Stimulated activated naive CD8-positive, alpha-beta T cell treated with anti-CD3 and anti-CD28 coated beads, Interleukin-15, amount 100 ng/mL, for 72 hours (primary cell): ENCODE measurements at regions not wholly inside any gene's neighbourhood (a gene's known extent, or its start where the extent isn't known, plus 50 kb on each side); places are given as distances from the start of the nearest gene placed in this dataset.

Source experiments
- ATAC-seq: fragments of 150-1000 bp; cut with Tn5 transposase; 2 replicates; pipeline ENCODE4 v1.10.0; 2021; ENCODE audit warnings: mild to moderate bottlenecking, moderate library complexity
- DNase-seq, 2 donors: peaks; one replicate each; pipeline ENCODE4 v3.0.0; 2021 to 2022
- H3K27ac Mint-ChIP-seq, 2 donors: one replicate each; pipeline ENCODE4 v1.8.0; 2022; ENCODE audit warnings: mild to moderate bottlenecking in 2 of 2, mixed read lengths in 2 of 2, moderate library complexity in 2 of 2
- H3K27me3 Mint-ChIP-seq: one replicate; pipeline ENCODE4 v1.8.0; 2022; ENCODE audit warnings: mixed read lengths
- H3K4me1 Mint-ChIP-seq: one replicate; pipeline ENCODE4 v1.8.0; 2022; ENCODE audit warnings: mild to moderate bottlenecking, mixed read lengths
- H3K4me3 Mint-ChIP-seq, 2 donors: one replicate each; pipeline ENCODE4 v1.8.0; 2022; ENCODE audit warnings: mild to moderate bottlenecking in 2 of 2, mixed read lengths in 2 of 2, moderate library complexity in 1 of 2
- H3K9me3 Mint-ChIP-seq, 2 donors: one replicate each; pipeline ENCODE4 v1.8.0; 2022; ENCODE audit warnings: mixed read lengths in 2 of 2

DNA sequence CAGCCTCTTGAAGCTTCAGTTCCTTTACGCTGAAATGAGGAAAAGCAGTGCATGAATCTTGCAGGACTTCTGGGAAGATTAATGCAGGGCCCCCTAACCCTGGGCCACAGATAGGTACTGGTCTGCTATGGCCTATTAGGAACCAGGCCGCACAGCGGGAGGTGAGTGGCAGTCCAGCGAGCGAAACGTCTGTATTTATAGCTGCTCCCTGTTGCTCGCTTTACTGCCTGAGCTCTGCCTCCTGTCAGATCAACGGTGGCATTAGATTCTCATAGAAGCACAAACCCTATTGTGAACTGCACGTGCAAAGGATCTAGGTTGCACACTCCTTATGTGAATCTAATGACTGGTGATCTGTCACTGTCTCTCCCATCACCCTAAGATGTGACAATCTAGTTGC is 130.2 kb downstream of the CHRM3 start:
- no peaks in the 10 kb centered on the region for H3K27me3 Mint-ChIP-seq
- no peak for ATAC-seq
- no peak overlapping the region for H3K4me3 Mint-ChIP-seq
- H3K9me3 Mint-ChIP-seq: peaks cover 0 to 9% of the 10 kb centered on the region in 2 donors
- H3K27ac Mint-ChIP-seq: no peak overlapping the region
- H3K4me1 Mint-ChIP-seq: no peaks in the 10 kb centered on the region
- no peak for DNase-seq

GRCh38 chr1:239526391-239526790 is 140.0 kb downstream of the CHRM3 start:
- Mint-ChIP-seq H3K4me1 (no peaks in the 10 kb centered on the region), H3K27me3 (no peaks in the 10 kb centered on the region), H3K27ac (no peak overlapping the region), H3K9me3 (no peaks in the 10 kb centered on the region), H3K4me3 (no peak overlapping the region)
- DNase-seq (no peak), ATAC-seq (no peak)

- H3K4me3 Mint-ChIP-seq: no peak overlapping the region
- ATAC-seq (no peak), DNase-seq (no peak)
- H3K27ac Mint-ChIP-seq: no peak overlapping the region
- H3K27me3 Mint-ChIP-seq: no peaks in the 10 kb centered on the region
- H3K4me1 Mint-ChIP-seq: no peaks in the 10 kb centered on the region
- H3K9me3 Mint-ChIP-seq: no peaks in the 10 kb centered on the region
Measured at GRCh38 chr1:239527051-239527693, 140.8 kb downstream of the CHRM3 start.

DNA sequence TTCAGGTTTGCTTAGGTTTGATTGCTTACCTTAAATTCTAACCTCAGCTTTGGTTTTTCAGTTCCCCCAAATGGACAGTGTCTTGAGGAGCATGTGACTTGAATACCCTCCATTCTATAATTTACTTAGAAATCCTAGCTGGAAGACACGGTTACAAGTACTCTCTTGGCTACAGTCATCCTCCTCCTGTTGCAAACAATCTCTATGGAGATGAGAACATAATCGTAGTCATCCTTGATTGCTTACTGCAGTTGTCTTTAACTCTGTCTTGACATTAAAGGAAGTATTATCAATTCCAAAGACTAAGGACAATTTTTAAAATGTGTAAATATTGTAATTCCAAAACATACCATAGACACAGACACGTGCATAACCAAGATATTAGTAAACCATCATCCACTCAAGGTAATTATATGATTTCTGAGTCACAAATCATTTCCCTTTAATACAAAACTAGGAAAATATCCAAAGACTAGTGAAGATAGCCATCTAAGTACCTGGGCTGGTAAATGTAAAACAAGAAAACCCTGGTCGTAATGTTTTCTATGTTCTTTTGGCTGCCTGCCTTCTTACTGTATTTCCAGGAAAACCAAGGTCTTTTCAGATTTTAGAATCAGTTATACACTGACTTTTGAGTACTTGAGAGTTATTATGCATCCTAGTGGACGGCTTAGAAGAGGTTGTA is 149.9 kb downstream of the CHRM3 start:
- no peak for ATAC-seq
- Mint-ChIP-seq H3K4me1 (no peaks in the 10 kb centered on the region), H3K4me3 (no peak overlapping the region), H3K27ac (no peak overlapping the region), H3K9me3 (no peaks in the 10 kb centered on the region), H3K27me3 (no peaks in the 10 kb centered on the region)
- DNase-seq: no peak

DNA sequence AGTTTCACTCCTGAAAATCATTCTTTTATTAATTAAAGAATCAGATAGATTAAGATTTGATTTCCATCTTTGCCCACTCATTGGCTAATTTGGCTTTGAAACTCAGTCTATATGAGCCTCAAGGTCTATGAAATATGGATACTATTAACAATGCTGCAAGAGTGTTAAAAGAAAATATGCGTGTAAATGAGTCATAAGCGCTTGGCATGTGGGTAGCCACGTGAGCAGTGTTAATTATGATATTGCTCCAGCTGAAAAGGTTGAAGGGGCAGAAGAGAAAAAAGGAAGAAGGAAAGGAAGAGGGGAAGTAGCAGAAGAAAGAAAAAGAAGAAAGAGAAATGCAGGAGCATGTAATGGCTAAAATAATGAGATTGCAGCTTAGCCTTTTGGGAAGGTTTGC is 151.4 kb downstream of the CHRM3 start:
- no peak for ATAC-seq
- DNase-seq: no peak
- Mint-ChIP-seq H3K4me1 (no peaks in the 10 kb centered on the region), H3K27ac (no peak overlapping the region), H3K4me3 (no peak overlapping the region), H3K9me3 (no peaks in the 10 kb centered on the region), H3K27me3 (no peaks in the 10 kb centered on the region)

DNA sequence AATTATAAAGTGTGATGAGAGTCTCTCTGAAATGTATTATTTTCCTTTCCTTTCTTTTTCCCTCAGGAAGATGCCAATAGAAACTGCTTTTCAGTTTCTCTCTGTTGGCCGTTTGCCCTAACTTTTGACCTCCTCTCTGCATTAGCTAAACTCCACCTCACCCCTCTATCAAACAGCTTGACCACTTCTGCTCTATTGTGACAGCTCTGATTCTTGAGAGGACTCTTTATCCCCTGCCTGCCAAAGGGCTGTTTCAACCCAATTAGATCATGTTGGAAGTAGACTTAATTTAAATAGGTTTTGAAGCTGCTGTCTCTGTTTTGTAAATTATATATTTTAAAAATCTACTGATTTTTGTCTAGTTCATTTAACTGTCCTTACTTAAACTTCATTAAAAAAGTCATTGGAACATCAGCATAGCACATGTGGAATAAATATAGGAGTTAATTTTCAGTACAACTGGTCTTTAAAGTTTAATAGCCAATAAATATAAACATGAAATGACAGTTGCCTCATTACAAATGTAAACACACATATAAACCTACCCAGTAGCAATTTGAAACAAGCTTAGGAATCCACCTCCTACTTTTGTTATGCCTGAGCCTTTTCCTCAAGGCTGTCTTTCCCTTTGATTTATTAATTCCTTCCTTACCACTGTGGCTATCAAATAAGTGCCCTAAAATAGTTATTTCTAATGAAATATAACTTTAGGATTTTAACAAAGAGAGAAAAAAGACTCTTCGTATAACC is 152.0 kb downstream of the CHRM3 start:
- no peaks in the 10 kb centered on the region for H3K27me3 Mint-ChIP-seq
- no peak overlapping the region for H3K4me3 Mint-ChIP-seq
- DNase-seq (no peak), ATAC-seq (no peak)
- no peaks in the 10 kb centered on the region for H3K9me3 Mint-ChIP-seq
- H3K27ac Mint-ChIP-seq: no peak overlapping the region
- H3K4me1 Mint-ChIP-seq: no peaks in the 10 kb centered on the region

DNA sequence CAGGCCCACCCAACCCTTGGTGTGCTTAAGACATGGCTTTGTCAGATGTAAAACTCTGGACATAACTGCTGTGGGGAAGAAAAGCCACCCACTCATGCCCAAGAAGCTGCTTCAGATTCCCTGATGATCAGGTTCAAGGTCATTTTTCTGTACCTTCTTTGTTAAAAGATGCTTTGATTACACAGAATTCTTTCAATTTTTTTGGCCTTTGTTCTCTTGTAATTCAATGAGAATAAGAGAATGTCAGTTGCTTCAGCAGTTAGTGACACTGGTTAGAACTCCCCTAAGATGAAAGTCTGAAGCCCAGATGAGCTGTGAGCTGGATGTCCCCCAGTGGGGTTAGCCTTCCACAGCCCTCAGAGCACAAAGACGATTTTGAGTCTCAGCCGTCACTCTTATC is 152.7 kb downstream of the CHRM3 start:
- Mint-ChIP-seq H3K27me3 (no peaks in the 10 kb centered on the region), H3K9me3 (no peaks in the 10 kb centered on the region), H3K27ac (no peak overlapping the region), H3K4me1 (no peaks in the 10 kb centered on the region), H3K4me3 (no peak overlapping the region)
- ATAC-seq: no peak
- DNase-seq: no peak

GRCh38 chr1:239539812-239540211 is 153.4 kb downstream of the CHRM3 start:
- Mint-ChIP-seq H3K4me3 (no peak overlapping the region), H3K27me3 (no peaks in the 10 kb centered on the region), H3K9me3 (no peaks in the 10 kb centered on the region), H3K4me1 (no peaks in the 10 kb centered on the region), H3K27ac (no peak overlapping the region)
- ATAC-seq: no peak
- DNase-seq: no peak

DNA sequence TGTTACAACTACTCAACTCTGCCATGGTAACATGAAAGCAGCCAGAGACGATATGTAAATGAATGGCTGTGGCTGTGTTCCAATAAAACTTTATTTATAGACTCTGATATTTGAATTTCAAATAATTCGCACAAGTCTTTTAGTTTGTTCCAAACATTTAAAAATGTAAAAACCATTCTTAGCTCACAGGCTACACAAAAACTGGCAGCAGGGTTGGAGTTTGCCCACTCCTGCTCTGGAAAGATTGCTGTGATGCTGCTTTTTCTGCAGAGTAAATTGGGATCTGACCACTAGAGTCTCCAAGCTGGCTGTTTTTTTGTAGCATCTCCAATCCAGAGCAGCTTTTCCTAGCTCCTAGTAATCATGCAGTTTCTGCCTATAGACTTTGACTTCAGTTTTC is 157.5 kb downstream of the CHRM3 start:
- ATAC-seq (no peak), DNase-seq (no peak)
- Mint-ChIP-seq H3K9me3 (peaks cover 5 to 7% of the 10 kb centered on the region in 2 donors), H3K4me1 (peaks cover 20% of the 10 kb centered on the region), H3K27ac (no peak overlapping the region), H3K4me3 (no peak overlapping the region), H3K27me3 (no peaks in the 10 kb centered on the region)

DNA sequence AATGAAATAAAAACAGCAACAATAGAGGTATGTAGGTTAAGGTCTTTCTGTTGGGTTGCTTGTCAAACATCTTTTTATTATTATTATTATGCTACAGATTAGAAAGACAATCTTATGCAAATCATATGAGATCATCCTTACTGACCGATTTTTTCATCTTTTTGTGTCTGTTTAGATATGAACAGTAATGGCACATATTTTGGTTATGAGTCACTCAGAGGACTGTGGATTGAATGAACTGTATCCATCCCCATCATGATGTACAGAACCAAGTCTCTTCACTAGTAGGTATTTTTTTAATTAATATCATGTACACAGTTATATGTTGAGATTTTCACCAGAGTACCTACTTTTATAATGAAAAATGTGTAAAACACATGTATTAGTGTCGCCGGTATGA is 159.1 kb downstream of the CHRM3 start:
- H3K4me3 Mint-ChIP-seq: no peak overlapping the region
- DNase-seq: no peak
- peaks cover 21% of the 10 kb centered on the region for H3K4me1 Mint-ChIP-seq
- no peak for ATAC-seq
- H3K27ac Mint-ChIP-seq: no peak overlapping the region
- peaks cover 9 to 10% of the 10 kb centered on the region in 2 donors for H3K9me3 Mint-ChIP-seq
- H3K27me3 Mint-ChIP-seq: no peaks in the 10 kb centered on the region

GRCh38 chr1:239547987-239548386 is 161.6 kb downstream of the CHRM3 start:
- H3K9me3 Mint-ChIP-seq: peaks cover 9 to 10% of the 10 kb centered on the region in 2 donors
- H3K27ac Mint-ChIP-seq: peak overlapping the region in 1 of 2 donors; percentile 92
- DNase-seq (no peak), ATAC-seq (peak; percentile 89)
- H3K4me3 Mint-ChIP-seq: peak overlapping the region; percentile 61 to 67
- no peaks in the 10 kb centered on the region for H3K27me3 Mint-ChIP-seq
- H3K4me1 Mint-ChIP-seq: peaks cover 21% of the 10 kb centered on the region

GRCh38 chr1:239550178-239550577 is 163.8 kb downstream of the CHRM3 start:
- Mint-ChIP-seq H3K27me3 (no peaks in the 10 kb centered on the region), H3K4me1 (peaks cover 21% of the 10 kb centered on the region), H3K4me3 (no peak overlapping the region), H3K9me3 (peaks cover 9 to 10% of the 10 kb centered on the region in 2 donors), H3K27ac (no peak overlapping the region)
- DNase-seq (no peak), ATAC-seq (no peak)

DNA sequence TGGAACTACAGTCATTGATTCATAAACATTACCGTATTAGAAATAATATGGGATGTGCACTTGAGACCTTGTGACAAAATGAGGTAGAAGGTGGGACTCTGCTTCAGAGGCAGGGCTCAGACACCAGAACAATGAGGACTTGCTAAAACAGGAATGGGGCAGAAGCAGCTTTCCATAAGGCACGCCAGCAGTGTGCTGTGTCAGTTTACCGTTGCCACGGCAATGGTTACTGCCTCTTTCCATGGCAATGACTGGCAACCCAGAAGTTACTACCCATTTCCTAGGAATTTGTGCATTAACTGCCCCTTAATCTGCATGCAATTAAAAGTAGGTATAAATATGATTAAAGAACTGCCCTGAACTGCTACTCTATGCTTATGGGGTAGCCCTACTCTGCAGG is 169.0 kb downstream of the CHRM3 start:
- Mint-ChIP-seq H3K9me3 (no peaks in the 10 kb centered on the region), H3K4me1 (peaks cover 12% of the 10 kb centered on the region), H3K4me3 (no peak overlapping the region), H3K27me3 (no peaks in the 10 kb centered on the region), H3K27ac (no peak overlapping the region)
- DNase-seq: no peak
- no peak for ATAC-seq

DNA sequence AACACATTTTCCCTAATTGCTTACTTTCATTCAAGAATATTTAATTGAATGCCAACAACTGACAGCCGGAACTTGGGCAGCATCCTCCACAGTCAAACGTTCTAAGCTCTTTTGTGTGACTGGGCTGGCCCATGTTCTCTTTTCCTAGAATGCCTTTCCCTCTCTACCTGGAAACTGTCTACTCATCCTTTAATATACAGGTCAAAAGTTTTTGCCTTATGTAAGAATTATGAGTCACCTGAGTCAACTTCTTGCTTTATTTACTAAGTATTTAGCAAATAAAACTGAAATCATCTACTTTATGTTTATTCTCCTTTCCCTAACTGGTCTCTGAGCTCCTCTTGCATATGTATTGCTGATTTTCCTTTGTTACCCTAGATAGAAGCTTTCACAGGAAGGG is 172.2 kb downstream of the CHRM3 start:
- peaks cover 12% of the 10 kb centered on the region for H3K4me1 Mint-ChIP-seq
- no peaks in the 10 kb centered on the region for H3K9me3 Mint-ChIP-seq
- peak overlapping the region; percentile 3 to 32 for H3K4me3 Mint-ChIP-seq
- ATAC-seq (no peak), DNase-seq (no peak)
- H3K27ac Mint-ChIP-seq: peak overlapping the region in 1 of 2 donors; percentile 88
- no peaks in the 10 kb centered on the region for H3K27me3 Mint-ChIP-seq

DNA sequence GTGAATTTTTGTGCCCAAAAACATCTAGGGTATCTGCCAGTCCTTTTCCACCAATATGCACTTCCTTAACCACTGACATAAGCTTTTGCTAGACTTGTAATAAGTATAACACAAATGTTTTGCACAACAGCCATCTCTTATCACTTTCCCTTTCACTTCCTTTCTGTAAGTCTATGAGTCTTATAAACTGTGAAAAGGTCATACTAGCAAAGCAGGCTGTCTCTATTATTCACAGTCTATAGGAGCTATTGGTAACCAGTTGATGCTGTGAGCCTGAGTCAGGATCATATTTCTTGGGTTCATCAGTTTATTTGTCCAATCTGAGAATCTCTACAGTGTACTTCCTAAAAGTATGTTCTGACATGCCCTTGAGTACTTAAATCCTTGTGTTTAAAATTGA is 172.6 kb downstream of the CHRM3 start:
- ATAC-seq (peak; percentile 78), DNase-seq (no peak)
- H3K4me1 Mint-ChIP-seq: peaks cover 12% of the 10 kb centered on the region
- H3K4me3 Mint-ChIP-seq: peak overlapping the region; percentile 3 to 32
- H3K27ac Mint-ChIP-seq: peak overlapping the region in 1 of 2 donors; percentile 4
- no peaks in the 10 kb centered on the region for H3K9me3 Mint-ChIP-seq
- H3K27me3 Mint-ChIP-seq: no peaks in the 10 kb centered on the region

- no peaks in the 10 kb centered on the region for H3K9me3 Mint-ChIP-seq
- no peak overlapping the region for H3K27ac Mint-ChIP-seq
- H3K4me3 Mint-ChIP-seq: no peak overlapping the region
- no peaks in the 10 kb centered on the region for H3K27me3 Mint-ChIP-seq
- no peak for ATAC-seq
- no peak for DNase-seq
- peaks cover 12% of the 10 kb centered on the region for H3K4me1 Mint-ChIP-seq
Measured at GRCh38 chr1:239560921-239561320, 174.6 kb downstream of the CHRM3 start.
